COLO668 (cell line): ENCODE measurements at regions not wholly inside any gene's neighbourhood (a gene's known extent, or its start where the extent isn't known, plus 50 kb on each side); places are given as distances from the start of the nearest gene placed in this dataset.

ENCODE experiments used
- DNase-seq: peaks from one replicate; lab custom pipeline; 2025; ENCODE audit not compliant: unreplicated experiment; lab: John Stamatoyannopoulos, UW

GRCh38 chr6:2433711-2434110, 188.3 kb upstream of the GMDS start:
- no peak for DNase-seq

DNA sequence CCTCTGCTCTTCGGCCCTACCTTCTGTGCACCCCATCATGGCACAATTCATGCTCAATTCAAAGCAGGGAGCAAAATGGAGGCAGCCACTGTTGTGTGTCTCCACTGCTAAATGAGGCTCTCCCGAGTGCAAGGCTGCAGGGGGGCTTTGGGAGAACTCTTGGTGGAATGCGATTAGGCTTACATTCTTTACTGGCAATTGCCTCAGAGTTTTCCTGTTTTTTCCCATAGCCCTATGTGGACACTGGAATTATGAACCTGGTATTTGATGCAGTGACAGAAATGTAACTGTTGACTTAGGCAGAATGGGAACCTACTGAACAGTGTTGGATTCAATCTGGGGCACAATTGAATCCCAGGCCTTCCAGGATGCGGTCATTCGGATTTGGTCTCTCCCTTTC, 187.9 kb upstream of the GMDS start:
- no peak for DNase-seq

- DNase-seq = no peak
Observed at GRCh38 chr6:2432292-2432691, 186.9 kb upstream of the GMDS start.

DNA sequence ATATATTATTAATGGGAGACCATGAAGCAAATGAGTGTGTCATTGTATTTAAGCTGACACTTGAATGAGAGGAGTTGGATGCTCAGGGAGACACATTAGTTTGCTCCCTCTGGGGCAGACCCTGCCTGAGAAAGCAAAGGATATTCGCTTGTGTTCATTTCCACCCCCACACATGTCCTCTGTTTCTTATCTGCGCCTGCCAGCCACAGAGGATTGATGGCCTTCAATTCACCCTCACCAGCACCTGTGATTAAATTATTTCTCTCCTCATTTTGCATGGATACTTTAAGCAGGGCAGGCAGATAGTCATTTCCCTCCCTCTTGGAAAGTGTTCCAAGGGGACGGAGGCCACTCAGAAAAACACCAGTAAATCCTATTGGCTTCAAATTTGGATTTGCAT, 185.2 kb upstream of the GMDS start:
- no peak for DNase-seq

DNA sequence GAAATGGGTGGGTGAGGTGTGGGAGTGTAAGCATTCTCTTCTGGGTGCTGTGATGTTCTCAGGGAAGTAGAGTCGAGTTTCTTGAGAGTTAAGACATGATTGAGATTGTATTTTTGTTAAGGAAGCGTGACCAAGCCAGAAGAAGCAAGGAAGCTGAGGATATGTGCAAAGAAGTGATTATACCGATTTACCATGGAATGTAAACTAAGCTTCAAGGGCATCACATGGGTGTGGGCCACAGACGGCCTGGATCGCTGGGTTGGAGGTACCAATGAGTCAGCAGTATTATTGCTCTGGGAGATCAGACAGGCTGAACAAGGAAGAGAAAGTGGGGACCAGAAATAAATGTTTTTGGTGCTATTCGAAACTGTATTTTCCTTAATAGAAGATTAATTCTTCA, 184.1 kb upstream of the GMDS start:
- no peak for DNase-seq

DNA sequence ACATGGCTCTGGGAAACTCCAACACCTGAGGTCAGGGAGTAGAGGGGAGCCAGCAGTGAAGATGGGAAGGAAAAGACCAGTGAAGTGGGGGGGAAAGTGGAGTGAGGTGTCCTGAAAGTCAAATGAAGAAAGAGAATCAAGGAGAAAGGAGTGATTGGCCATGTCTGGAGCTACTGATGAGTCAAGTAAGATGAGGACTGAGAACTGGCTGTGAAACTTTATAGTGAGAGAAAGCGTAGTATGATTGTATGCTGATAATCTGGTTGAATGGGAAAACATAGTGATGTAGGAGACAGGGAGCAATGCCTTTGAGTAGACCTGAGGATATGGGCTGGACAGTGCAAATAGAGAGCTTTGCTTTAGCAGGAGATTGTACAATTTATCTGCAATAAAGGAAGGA, 183.6 kb upstream of the GMDS start:
- DNase-seq = no peak

GRCh38 chr6:2426561-2427340, 181.3 kb upstream of the GMDS start:
- DNase-seq = no peak

DNA sequence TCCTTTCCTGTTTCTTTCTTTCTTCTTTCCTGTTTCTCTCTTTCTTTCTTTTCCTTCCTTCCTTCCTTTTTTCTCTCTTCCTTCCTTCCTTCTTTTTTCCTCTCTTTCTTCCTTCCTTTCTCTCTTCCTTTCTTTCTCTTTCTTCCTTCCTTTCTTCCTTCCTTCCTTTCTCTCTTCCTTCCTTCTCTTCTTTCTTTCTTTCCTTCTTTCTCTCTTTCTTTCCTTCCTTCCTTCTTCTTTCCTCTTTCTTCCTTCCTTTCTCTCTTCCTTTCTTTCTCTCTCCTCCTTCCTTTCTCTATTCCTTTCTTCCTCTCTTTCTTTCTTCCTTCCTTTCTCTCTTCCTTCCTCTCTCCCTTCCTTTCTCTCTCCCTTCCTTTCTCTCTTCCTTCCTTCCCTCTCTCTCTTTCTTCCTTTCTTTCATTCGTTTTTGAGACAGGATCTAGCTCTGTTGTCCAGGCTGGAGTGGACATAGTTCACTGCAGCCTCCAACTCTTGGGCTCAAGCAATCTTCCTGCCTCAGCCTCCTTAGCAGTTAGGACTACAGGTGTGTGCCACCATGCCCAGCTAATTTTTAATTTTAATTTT, 170.8 kb upstream of the GMDS start:
- no peak for DNase-seq

DNA sequence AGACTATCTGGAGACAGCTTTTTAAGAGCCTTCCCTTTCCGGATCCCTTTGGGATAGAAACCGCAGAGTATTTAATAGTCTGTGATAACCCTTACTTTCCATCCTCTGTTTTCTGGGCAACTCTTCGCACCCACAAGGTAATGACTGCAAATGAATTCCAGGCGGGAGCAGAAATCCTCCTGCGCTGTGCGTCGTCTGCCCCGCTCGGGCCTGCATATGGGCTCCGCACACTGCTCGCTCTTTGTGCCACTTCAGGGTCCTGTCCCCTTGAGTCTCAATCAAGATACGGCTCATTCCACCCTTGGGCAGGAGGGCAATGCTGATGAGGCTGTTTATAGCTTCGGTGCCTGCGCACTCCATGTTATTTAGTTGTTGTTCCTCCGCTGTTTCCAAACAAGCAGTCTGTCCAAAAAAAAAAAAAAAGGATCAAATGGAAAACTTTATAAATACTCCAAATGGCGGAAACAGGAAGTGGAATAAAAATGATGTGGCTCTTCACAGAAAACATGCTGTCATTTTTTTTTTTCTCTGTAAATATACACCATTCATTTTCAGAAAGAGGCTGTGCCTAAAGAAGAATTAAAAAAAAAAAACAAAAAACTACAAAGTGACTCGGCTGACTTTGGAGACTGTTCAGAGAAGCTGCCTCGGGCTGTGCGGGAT, 169.6 kb upstream of the GMDS start:
- DNase-seq = no peak

DNA sequence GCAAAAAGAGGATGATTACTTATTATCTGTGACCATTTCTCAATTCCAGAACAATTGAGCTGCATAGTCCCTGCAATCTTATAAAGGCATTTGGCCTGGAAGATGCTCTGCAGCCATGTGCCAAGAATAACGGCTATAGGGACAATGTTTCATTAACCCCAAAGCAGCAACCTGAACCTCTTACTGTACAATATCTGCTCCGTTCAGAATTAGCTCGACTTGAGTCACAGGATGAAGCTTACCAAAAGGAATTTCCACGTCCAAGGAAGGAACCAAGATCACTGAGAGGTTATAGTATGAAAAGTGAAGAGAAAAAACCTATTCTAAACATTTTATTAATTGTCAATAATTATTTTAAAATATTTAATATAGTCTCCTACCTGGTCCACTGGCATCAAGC, 167.3 kb upstream of the GMDS start:
- no peak for DNase-seq

DNA sequence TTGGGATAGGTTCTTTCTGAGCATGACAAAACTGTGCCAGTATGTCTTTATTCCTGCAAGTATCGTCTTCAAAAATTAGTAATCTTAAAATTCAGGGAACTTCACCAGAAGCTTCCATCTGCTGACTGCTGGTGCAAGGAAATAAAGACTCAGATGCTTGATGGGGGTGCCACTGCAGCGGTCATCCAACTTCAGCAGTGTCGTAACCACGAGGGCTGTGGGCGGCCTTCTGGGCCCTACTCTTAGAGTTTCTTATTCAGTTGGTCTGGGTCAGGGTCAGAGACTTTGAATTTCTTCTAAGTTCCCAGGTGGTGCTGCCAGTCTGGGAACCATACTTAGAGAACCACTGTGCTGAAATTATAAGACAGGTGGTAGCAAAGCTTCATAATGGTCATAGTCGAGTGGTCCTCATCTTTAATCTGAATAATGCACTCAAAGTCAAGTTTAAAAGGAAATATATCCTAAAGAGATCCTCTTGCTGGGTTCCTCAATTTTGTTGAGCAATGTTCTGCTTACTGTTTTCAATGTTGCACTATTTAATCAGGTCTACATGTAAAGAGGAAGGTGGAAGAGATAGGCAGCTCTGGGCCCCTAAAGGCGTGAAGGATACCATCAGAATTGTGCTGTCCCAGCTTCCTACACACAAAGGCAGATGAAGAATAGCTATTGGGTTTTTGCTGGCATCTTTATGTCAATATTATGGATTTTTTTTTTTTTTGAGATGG, 165.4 kb upstream of the GMDS start:
- DNase-seq = no peak

DNA sequence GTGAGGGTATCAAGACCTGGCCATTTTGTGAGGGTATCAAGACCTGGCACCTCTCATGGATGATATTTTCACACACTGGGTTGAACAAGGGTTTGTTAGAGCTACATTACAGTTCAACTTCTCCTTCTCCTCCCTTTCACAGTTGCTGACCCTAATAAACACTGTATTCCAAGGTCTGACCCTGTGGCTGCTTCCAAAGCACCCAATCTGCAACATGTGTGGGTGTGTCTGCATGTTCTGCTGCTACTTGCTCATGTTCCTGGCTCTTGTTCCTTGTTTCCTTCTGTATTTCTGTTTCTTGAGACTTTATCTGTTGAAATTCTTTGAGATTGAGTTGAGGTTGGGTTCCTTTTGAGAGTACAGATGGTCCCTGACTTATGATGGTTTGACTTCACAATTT, 162.1 kb upstream of the GMDS start:
- DNase-seq = no peak

- DNase-seq = no peak
Observed at GRCh38 chr6:2404211-2404929, 159.0 kb upstream of the GMDS start.

DNA sequence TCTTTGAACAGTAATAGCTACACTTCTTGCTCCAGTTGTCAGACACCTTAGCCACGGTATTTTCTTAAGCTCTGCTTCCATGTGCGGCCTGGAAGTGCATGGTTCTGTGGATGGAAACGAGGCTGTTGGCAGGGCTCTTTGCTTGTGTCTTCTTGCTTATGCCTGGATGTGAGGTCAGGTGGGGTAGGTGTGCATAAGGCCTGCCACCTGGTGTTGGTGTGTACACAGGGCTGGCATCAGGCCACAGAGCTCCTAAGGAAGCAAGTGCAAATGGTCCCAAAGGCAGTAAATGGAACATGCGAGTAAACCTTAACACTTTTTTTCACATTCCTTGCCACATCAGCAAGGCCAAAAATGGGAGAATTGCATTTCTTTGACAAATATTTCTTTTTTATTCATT, 158.1 kb upstream of the GMDS start:
- DNase-seq = peak; percentile 66

DNA sequence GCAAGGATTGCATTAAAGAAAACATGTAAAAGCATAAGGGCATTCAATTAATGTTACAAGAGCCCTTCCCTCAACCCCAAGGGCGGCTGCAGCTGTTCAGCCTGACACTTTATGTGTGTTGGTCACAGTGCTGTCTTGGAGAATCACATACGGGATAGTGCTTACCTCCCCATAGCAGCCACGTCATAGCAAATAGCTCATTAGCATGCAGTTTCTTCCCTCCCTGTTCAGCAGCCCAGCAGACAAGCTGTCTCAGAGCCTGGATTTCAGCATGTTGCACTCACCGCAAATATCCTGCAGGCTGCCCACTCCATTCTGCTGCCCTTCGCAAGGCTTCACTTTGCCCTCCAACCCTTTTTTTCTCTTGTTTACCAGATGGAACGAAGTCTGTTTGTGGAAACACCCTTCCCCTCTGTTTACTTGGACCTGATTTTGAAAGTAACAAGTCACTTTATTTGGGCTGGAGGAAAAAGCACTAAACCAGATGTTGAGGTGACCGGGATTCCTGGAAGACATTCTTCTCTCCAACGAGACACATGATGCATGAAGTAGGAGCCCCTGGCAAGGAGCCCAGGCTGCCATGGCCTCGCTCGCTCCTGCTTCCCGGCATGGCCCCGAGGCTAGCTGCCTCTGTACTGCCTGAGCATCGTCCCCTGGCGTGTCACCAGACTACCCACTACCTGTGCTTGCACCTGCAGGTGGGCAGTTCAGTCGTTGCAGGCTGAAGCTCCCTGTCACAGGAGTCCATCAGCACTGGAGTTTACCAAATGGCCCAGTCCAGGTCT, 151.6 kb upstream of the GMDS start:
- DNase-seq = no peak

DNA sequence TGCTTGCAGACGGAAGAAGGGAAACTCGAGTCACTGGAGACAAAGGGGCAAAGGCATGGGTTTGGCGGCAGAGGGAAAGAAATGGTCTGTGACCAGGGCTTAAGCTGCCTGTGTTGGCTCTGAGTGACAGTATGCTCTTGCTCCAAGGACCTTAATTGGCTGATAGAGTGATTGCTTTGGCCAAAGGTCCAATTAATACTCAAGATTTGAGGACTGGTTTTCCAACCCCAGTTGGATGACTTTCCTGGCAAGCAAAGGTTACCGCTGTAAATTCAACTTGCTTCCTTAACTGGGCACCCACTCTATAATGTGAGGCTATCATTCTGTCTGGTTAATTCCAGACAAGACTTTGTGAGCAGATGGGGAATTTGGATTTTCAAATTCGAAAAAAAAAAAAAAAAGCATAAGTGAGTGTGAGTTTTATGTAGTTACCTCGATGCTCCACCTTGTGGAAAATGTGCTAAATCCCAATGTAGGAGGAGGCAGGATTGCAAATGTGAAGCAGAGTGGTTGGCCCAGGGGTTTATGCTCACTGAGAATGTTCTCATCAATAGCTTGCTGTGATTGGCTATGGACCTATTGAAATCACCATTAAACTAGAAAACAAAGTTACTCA, 150.7 kb upstream of the GMDS start:
- DNase-seq = no peak

GRCh38 chr6:2388554-2389324, 143.3 kb upstream of the GMDS start:
- no peak for DNase-seq

DNA sequence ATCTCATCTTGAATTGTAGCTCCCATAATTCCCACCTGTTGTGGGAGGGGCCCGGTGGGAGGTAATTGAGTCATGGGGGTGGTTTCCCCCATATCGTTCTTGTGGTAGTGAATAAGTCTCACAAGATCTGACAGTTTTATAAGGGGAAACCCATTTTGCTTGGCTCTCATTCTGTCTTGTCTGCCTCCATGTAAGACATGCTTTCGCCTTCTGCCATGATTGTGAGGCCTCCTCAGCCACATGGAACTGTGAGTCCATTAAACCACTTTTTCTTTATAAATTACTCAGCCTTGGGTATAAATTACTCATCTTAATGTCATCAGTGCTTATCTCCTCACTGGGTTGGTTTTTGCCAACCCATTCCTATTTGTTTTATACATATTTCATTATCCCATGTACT, 142.0 kb upstream of the GMDS start:
- no peak for DNase-seq

- DNase-seq = no peak
Observed at GRCh38 chr6:2385471-2385983, 140.1 kb upstream of the GMDS start.
